G401 (cell line): ENCODE measurements at regions not wholly inside any gene's neighbourhood (a gene's known extent, or its start where the extent isn't known, plus 50 kb on each side); places are given as distances from the start of the nearest gene placed in this dataset.
"Not testable (repeated sequence)": the region's sequence is repeated elsewhere in the genome, so short reads cannot be mapped to it uniquely, and the experiment has no call there.

Experiments
- DNase-seq: peaks from one replicate; pipeline ENCODE4 v3.0.0-alpha.2; 2015; ENCODE audit warnings: low spot score
- in situ Hi-C: cut with HindIII; loops from 2 replicates; pipeline ENCODE4 v1.10.0; 2016; ENCODE audit warnings: low sequenced_read_pairs, mixed read lengths

DNA sequence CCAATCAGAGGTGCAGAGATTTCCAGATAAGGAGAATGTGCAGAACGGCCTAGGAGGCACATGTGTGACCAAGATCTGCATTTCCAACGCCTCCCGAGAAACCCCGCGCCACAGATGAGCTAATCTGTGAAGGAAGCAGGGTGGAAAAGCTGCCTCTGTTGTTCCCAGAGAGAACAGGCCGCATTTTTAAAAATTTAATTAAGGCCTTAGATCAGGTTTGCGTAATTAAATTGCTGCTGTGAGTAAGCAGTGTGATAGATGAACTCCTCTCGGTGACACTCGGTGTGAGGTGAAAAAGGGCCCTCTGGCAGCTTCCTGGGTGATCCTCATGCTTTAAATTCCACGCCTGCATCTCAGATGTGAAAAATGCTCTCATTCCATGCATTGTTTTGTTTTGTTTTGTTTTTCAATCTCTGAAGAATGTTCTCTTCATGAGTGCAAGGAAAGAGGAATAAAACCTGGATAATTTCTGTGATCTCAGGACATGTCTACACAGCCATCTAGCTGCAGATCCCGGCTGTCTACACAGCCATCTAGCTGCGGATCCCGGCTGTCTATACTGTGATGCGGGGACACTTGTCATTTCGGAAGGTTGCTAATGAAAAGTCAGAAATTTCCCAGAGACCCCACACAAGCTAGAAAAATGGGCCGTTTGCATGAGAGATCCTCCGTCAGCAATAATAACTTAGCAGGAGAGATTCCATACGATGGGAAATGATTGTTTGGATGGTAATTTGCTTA lies 1398.9 kb downstream of the BRD1 start:
- DNase-seq, result no peak
- in situ Hi-C loops, result no loop called here

GRCh38 chr22:48427731-48428211 lies 1399.9 kb downstream of the BRD1 start:
- no peak for DNase-seq
- in situ Hi-C loops, result no loop called here

- DNase-seq, result no peak
- in situ Hi-C loops, result no loop called here
Observed at GRCh38 chr22:48426466-48427380, 1401.0 kb downstream of the BRD1 start.

DNA sequence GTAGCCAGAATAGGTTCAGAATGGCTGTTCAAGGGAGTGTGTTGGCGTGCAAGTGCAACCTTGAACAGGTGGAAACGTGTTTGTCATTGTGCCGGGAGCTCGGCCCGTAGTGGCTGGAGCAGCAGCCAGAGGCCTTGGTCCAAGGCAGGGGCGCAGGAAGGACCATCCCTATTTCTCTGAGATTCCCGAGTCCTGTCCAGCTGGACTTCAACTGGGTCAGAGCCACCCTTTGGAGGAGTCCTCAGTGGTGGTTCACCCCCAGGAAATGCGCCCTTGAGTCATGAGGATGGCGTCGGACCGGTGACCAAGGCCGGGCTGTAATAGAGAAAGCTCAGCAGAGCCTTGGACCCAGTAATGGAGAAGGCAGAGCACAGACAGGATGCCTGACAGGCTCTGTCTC lies 1402.0 kb downstream of the BRD1 start:
- in situ Hi-C loops, result no loop called here
- DNase-seq, result no peak

GRCh38 chr22:48425091-48425506 lies 1402.6 kb downstream of the BRD1 start:
- DNase-seq, result no peak
- in situ Hi-C loops, result no loop called here

DNA sequence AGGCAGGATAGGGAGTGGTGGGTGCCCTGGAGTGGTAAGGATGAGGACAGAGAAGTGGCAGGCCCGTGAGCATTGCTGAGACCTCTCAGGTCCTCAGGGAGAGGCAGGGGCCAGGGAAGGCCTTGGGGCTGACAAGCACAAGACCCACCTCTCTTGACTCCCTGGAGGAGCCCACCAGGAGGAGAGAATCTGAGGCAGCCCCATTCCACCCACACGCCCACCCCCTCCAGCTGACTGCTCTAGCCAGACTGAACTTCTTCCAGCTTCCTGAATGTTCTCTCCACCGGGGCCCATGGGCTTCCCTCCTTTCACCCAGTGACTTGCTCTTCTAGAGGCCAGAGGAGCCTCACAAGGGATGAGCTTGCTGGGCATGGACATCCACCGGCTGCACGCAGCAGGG lies 1403.0 kb downstream of the BRD1 start:
- in situ Hi-C loops, result no loop called here

DNA sequence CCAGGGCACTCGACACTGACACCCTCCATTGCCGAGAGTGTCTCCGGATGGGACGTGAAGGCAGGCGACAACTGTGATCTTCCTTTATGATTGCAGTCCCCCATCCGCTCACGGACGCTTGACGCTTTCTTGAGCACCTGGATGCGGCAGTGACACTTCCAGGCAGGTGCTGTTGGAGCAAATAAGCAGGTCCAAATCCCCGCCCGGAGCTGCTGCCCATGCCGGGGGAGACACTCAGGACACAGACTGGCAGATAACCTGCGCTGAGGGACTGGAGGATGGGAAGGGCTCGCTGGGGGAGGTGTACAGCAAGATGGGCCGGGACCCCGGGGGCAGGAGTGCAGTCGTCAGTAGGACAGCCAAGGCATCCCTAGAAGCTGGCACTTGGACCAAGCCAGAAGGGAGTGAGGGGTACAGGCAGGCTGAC lies 1403.5 kb downstream of the BRD1 start:
- in situ Hi-C loops, result no loop called here
- no peak for DNase-seq

More for the DNA sequence above, 1403.0 kb downstream of the BRD1 start:
- no peak for DNase-seq

DNA sequence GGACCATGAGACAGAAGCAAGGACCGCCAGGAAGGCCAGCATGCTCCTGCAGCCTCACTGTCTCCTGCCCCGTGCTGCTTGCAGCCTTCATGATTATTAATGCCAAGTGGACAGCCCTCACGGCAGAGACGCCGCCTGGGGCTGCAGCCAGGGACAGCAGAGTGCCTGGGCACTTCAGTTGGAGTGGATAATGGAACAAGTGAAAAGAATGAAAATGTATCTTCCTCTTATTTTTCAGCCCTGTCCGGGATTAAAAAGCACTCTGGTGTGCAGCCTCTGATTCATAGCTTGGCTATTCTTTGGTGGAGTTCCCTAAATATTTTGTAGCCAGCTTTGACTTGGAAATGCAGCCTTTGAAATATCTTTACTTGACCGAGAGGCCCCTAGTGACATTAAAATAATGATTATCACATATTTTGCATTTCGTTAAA lies 1404.2 kb downstream of the BRD1 start:
- in situ Hi-C loops, result no loop called here
- peak; percentile 37 for DNase-seq

DNA sequence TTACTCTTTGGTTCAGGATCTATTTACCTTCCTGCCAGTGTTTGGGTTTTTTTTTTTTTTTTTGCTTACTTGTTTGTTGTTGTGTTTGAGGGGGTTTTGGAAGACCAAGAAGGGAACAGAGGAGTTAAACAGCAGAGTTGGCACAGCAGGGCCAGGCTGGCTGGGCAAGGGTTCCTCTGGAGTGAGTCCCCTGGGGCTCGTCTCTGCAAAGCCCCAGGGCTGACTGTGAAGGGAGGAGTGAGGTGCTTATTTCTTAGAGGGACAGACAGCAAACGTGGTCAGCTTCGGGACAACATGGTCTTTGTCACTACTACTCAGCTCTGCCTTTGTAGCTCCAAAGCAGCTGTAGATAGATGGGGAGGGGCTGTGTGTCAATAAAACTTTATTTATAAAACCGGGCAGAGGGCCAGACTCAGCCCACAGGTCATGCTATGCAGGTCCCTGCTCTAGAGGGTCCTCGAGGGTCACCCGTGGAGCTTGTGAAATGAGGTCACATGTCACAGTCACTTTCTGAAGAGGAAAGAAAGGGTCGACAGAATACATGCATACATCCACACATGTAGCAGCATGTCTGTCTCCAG lies 1404.7 kb downstream of the BRD1 start:
- in situ Hi-C loops, result no loop called here
- DNase-seq, result no peak

DNA sequence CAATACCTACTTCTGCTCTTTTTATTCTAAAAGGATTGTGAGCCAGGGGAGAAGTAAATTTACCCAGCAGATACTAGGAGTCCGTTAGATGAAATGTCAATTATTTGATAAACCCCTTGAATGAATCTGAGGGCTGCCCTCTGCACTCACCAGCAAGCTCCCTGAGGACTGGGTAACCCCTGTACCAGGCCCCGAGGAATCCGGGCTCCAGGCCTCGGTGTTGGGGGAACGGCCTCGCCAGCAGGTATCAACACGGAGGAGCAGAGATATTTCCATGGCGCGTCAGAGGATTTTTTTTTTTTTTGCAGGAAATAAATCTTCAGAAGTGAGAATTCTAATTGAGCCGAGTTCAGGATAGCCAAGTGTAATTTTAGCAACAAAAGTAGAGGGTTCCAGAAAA lies 1408.8 kb downstream of the BRD1 start:
- in situ Hi-C loops, result no loop called here
- no peak for DNase-seq

DNA sequence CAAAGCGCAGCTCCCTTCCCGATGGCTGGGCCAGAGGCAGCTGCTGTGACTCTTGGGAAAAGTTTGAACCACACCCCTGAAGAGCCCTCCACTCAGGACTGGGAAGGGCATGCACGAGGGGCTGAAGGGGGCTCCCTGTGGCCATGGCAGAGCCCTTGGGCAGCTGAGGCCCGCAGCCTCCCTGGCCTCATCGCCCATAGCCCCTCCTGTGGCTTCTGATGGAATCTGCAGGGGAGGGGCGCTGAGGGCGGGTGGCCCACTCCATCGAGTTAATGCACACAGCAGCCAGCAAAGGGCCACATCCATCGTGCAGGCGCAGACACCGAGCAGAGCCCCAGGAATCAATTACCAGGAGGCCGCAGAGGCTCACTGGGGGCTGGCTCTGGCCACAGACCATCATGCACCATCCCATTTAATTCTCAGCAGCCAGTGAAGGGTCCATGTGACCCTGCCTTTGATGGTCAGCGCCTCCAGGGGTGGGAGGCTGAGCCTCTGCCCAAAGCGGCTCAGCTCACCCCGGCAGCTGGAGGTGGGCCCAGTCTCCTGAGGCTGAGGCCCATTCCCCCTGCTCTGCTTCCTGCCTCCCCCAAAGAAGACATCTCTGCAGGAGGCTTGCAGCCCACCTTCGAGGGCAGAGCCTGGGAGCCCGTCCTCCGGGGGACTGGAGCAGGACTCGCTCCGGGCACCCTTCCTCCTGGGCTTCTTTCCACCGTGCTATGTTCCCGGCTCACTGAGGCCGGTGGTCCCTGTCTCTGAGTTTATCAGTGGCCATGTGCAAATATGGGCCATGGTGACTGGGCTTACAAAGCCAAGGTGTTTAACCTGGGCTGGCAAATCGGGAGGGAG lies 1410.2 kb downstream of the BRD1 start:
- DNase-seq, result no peak
- in situ Hi-C loops, result no loop called here

DNA sequence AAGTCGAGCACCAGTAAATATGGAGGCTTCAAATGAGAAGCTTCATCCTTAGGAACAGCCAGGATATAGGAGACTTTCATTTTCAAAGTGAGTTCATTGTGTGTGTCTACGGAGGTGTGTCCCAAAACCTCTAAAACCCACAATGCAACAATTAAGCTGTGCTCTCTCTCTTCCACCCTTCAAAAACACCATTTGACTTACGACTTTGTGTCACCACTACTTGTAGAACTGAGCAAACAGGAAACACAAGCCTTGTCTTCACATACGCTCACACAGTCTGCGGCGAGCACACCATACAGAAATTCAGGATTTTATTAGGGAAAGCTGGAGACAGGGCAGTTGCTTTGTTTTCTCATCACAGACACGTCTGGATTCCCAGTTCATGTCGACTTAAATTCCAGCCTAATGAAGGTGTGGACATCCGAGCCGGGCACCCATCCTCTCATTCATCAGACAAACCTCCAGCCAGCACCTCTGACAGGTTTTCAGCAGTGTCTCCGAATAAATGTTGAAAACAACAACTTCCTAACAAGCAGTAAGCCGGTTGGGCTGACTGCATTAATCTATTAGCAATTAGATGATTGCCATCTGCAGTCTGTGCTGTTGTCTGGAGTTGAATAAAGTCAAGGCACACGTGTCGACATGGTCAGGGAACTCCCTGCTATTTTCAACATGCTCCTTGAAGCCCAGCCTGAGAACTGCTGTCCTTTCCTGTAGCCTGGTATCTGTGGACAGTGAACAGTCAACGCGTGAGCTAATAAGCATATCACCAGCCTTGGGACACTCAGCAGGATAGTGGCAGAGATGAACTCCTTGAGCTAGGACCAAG lies 1411.1 kb downstream of the BRD1 start:
- in situ Hi-C loops, result no loop called here
- no peak for DNase-seq

GRCh38 chr22:48415520-48415919 lies 1412.2 kb downstream of the BRD1 start:
- peak; percentile 49 for DNase-seq
- in situ Hi-C loops, result no loop called here

GRCh38 chr22:48414651-48415050 lies 1413.0 kb downstream of the BRD1 start:
- in situ Hi-C loops, result no loop called here
- DNase-seq, result no peak

GRCh38 chr22:48412931-48413330 lies 1414.7 kb downstream of the BRD1 start:
- DNase-seq, result not testable (repeated sequence)

GRCh38 chr22:48410536-48410935 lies 1417.1 kb downstream of the BRD1 start:
- in situ Hi-C loops, result no loop called here
- no peak for DNase-seq

More at GRCh38 chr22:48412931-48413330, 1414.7 kb downstream of the BRD1 start:
- in situ Hi-C loops, result not testable (repeated sequence)

DNA sequence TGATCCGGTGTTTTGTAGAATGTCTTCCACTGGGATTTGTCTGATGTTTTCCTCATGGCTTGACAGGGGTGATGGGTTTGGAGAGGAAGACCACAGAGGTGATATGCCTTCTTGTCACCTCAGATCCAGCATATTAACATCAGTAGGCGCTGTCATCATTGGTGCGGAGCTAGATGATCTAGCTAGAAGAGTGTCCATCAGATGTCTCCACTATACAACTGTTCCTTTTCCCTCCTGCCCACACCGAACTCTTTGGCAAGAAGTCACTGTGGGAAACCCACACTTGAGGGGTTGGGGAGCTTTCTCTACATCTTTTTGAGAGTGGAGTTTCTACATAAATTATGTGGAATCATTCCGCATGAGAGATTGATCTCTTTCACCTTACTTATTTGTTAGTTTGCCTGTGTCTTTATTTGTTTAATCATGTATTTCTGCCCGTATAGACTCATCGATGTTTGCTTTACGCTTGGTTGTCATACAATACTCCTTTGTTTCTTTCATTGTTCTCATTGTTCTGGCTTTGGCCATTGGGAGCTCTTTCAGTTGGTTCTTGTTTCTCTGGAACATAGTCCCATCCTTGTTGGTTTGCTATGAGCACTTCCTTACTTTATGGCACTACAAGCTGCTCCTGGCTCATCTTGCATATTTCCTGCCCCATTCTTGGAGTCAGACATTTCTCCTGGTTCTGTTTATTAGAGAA lies 1420.3 kb downstream of the BRD1 start:
- DNase-seq, result no peak
- in situ Hi-C loops, result no loop called here

DNA sequence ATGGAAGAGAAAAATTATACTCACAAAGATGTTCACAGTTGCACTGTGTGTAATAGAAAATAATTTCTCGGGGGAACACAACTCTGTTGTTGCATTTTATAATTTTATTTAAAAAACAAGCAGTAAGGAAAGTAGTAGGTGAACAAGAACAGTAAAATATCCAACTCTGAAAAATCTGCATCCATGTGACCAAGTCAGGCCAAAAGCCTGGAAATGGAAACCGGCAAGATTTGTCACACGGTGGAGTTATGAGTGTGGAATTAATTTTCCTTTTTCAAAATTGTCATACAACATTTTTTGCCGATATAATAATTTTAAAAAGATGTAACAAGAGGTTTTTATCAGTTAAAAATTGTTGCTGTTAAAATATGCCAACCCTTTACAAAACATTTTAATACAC lies 1421.5 kb downstream of the BRD1 start:
- in situ Hi-C loops, result no loop called here

More for the DNA sequence above, 1421.5 kb downstream of the BRD1 start:
- DNase-seq, result no peak
